ENCODE measurements at regions not wholly inside any gene's neighbourhood (a gene's known extent, or its start where the extent isn't known, plus 50 kb on each side); places are given as distances from the start of the nearest gene placed in this dataset.
A peak's percentile ranks its signal among the peaks of the same experiment; 100 is the strongest.

- no peak for DNase-seq (ENCODE audit: low read depth)
These were observed 156.6 kb upstream of the ETAA1 start for GRCh38 chr2:67240507-67240906.

GRCh38 chr2:67241453-67241852 lies 155.7 kb upstream of the ETAA1 start:
- DNase-seq (ENCODE audit: low read depth) = no peak

DNA sequence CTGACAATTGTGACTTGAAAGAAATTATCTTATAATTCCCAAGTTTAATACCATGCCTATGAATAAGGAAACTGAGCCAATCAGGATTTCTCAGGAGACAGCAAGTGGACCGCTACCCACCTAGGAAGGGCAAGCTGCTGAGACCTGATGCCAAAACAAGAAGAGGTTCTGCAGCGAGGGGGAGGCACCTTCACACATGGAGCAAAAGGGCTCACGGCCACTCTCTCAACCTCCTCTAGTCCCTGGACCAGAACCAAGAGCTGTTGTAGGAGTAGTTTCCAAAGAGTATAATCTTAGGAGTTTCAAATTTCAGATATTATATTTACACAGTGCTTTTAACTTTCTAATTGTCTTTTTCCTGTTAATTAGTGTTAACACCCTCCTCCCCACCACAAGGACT lies 154.7 kb upstream of the ETAA1 start:
- no peak for DNase-seq (ENCODE audit: low read depth)

GRCh38 chr2:67243919-67244318 lies 153.2 kb upstream of the ETAA1 start:
- no peak for DNase-seq (ENCODE audit: low read depth)

DNA sequence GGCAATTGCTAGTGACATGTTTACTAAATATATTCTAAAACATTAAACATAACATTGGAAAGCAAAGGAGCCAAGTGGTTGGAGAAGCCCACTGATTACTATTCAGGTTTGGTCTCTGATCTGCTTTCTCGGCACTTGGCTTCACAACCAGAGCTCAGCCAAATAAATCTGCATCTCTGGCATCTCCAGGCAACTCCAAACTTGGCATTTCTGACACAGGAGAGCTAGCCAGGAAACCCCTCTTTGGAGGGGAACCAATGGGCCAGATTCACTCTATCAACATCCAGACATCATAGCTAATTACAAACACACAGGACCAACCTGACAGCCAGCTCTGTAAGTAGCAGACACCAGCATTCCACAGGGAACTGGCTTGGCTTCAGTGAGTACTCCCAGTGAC lies 150.3 kb upstream of the ETAA1 start:
- DNase-seq (ENCODE audit: low read depth) = no peak

- no peak for DNase-seq (ENCODE audit: low read depth)
These were observed 145.4 kb upstream of the ETAA1 start for GRCh38 chr2:67251741-67252140.

DNA sequence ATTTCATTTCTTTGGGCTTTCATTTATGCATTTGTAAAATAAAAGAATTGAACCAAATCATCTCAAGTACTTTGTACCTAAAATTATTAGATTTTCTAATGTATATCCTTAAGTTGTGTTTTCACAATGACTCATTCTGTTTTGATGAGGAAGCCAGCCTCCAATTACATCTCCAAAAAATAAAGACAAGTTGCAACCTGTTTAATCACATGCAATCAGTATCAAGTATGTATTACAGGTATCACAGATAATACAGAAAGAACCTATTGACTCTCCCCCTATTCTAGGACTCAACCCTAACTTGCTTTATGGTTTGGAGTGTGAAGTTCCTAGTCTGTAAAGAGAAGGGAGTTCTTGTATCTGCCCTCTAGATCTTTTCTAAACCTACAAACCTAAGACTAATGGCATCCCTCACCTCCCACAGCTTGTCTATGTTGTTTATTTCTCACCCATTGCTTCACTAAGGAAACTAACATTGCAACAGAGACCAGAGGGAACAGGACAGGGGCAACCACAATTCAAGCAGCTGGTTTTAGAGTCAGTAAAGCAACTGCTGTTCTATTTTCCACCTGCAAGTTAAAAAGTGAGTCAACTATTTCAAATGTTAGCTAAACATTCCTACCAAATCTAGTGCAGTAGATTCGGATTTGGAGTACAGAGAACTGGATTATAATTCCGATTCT lies 141.1 kb upstream of the ETAA1 start:
- DNase-seq (ENCODE audit: low read depth) = no peak

DNA sequence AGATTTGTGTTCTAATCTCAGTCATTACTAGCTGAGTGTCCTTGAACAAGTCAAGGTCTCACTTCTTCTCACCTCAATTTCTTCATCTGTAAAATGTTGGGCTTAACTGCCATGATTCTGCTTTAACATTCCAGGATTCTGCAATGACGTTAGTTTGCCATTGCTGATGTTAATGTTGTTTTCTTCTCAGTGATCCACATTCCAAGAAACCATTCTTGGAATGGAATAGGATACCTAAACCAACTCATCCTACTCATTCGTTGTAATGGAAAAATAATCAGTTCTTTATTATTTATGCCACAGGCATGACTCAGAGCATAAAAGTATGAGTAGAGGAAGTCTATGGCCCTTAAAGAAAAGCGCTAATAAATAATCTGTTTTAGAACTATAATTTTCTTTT lies 140.2 kb upstream of the ETAA1 start:
- DNase-seq (ENCODE audit: low read depth) = no peak

- no peak for DNase-seq (ENCODE audit: low read depth)
These were observed 139.0 kb upstream of the ETAA1 start for GRCh38 chr2:67258122-67258521.

DNA sequence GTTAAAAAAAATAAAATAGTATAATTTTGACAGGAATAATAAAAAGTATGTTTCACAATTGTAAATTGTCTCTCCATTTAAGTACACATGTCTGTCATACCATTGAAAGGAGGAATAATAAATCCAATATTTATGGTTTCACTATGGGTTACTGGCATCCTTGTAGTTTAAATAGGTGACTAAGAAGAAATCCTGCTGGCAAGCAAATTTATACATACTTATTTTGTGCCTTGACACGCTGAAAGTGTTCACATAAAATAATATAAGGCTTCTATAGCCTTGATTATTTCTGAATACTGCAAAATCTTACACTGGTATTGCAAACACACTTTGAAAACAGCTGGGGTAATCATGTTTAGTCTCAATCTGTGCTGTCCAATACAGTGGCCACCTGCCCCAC lies 138.3 kb upstream of the ETAA1 start:
- no peak for DNase-seq (ENCODE audit: low read depth)

GRCh38 chr2:67259556-67260342 lies 137.4 kb upstream of the ETAA1 start:
- DNase-seq (ENCODE audit: low read depth) = peak; percentile 56

DNA sequence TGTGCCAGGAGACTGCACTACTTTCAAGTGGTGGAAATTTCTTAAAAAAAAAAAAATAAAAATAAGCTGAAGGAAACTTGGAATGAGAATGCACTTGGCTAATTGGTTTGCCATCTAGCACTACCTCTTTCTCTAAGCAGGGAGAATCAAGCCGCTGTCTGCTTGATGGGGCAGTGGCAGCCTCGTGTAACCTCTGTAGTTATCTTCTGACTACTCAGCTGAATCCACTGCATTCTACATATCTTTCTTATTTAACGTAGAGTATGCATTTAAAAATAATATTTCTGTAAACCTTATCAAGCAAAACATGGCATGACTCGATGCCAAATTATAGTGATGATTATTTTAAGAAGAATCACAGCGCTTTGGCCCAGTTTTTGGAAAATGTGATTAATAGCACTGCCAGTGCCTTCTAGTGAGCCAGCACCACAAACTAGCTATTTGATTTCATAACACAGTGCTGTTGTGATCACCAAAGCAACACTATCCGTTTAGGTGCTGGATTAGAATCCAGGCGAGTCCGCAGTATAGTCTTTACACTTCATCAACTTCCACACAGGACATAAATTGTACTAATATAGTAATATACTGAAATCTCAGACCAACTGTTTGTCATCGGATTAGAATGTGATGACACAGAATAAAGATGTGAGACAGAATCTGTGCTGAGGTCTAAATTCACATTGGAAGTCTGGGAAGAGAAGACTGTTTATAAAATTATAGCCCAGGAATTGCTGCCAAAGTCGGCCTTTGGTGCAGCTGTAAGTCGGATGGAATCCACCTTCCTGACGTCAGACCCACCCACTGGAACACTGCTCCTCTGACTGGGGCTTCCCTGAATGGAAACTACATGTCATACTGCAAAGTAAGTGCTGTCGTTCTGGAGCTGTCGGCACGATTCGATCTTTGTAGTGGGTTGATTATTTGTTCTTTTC lies 136.5 kb upstream of the ETAA1 start:
- peak; percentile 79 for DNase-seq (ENCODE audit: low read depth)

DNA sequence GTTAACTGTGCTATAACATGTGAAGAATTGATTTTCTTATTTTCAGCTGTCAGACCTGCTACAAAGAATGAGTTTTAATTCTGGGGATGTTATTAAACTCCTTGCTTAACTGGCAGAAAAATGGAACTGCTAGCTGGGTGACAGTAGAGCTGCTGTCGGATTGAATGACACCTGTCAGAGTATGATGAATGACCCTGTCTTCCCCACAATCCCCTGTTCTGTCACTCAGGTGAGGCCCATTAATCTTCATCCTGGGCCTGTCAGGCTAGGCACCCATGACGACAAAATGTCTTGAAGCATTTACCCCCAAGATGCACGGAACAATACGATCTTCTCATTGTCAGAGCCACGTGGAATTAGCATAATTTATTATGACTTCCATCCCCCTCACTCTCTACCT lies 129.9 kb upstream of the ETAA1 start:
- DNase-seq (ENCODE audit: low read depth) = no peak

DNA sequence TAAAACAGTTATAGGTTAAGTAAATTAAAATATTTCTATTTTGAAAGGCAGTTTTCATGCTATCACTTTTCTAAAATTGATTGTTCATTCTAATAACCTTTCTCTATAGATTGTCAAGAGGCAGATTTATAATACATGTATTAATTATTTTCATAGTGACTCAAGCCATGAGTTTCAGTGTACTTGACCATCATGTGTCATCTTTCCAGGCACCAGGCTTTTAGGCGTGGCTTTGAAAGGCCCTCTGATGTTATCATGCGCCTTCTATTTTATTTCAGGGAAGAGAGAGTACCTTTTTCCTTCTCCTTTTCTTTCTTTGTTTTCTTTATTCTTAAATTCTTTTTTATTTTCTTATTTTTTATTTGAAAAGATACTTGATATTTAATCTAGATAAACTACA lies 128.3 kb upstream of the ETAA1 start:
- peak; percentile 57 for DNase-seq (ENCODE audit: low read depth)

- DNase-seq (ENCODE audit: low read depth) = no peak
These were observed 124.9 kb upstream of the ETAA1 start for GRCh38 chr2:67272195-67272594.

GRCh38 chr2:67277450-67277849 lies 119.7 kb upstream of the ETAA1 start:
- DNase-seq (ENCODE audit: low read depth) = no peak

DNA sequence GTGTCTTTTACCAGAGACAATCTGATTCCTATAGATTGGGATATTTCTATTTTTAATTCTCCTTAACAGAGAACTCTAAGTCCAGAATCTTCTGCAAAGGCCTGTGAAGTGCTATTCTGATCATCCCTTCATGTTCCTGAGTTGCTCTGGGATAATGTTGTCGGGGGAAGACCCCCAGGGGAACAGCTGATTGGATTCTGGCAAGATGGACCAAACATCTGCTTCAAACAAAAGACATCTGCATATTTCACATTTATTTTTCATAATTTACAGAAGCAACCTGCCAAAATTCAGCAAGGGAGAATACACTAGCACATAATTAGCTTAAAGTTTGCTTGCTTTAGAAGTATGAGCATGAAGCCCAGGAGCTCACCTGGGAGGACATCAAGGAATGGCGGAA lies 116.0 kb upstream of the ETAA1 start:
- no peak for DNase-seq (ENCODE audit: low read depth)

GRCh38 chr2:67283641-67284040 lies 113.5 kb upstream of the ETAA1 start:
- no peak for DNase-seq (ENCODE audit: low read depth)

DNA sequence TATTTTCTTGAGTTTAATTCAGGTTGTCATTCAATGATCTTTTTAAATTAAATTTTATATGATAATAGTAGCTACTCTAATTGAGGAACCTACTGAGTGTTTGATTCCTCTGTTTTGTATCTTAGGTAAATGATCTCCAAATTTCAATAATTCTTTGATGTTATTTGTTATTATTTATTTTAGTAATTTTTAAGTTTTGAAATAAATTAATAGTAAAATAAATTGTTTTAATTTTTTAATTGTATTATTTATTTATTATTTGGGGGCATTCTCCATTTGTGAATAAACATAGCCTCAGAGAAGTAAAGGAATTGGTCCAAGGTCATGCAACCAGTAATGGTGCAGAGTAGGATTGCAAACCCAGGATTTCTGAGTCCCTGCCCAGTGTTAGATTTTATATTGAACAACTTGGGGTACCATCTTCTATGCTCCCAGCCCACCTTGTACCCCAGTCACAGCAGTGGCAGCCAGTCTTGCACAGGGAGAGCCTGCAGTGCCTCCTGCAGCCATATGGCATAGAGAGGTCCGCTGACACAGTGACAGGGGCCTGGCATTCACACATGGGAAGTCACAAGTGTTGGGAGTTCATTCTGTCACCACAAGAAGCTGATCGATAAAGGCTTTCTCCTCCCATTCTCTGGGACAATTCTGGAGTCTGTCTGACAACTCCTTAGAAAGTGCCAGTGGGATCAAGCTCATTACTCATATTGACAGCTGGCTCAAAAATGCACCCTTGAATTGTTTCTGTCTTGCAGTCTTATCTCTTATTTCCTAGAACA lies 110.0 kb upstream of the ETAA1 start:
- no peak for DNase-seq (ENCODE audit: low read depth)

DNA sequence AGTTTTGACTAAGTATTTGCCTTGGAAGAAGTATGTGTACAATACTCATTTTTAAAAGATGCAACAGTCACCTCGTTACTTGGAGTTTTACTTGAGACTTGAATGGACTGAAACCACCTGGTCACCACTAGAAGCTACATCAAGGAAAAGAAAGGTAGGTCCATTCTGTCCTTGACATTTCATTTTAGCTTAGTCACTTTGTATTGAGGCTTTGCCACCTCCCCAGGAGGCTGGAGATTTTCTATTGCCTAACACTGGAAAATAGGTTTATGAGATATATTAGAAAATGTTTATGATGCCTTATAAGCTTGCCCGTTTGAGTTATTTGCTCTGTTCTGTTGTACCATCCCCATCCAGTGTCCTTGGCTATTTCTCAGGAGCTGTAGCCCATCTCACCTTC lies 107.9 kb upstream of the ETAA1 start:
- no peak for DNase-seq (ENCODE audit: low read depth)

DNA sequence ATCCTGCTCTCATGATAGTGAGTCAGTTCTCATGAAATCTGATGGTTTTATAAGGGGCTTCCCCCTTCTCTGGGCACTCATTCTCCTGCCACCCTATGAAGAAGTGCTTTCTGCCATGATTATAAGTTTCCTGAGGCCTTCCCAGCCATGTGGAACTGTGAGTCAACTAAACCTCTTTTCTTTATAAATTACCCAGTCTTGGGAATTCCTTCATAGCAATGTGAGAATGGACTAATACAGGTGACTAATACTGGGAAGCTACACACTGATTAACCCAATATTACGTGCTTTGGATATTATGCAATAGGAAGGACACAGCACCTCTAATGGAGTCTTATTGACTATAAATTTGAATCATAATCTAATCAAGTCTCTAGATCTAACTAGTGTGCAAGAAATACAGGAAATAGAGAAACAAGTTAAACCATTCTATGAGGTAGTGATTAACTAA lies 107.2 kb upstream of the ETAA1 start:
- peak; percentile 52 for DNase-seq (ENCODE audit: low read depth)
